K562 (cell line): ENCODE measurements at regions not wholly inside any gene's neighbourhood (a gene's known extent, or its start where the extent isn't known, plus 50 kb on each side); places are given as distances from the start of the nearest gene placed in this dataset.

Source experiments
- ATAC-seq: fragments of 200-7000 bp; cut with Tn5 transposase; 3 replicates; pipeline ENCODE4 v1.9.1; 2020; ENCODE audit warnings: moderate library complexity
- BruUV-seq: library from RNA; stranded (reverse); fragments of 400-500 nt; replicated peaks from 2 replicates; lab custom pipeline; 2021; lab: Mats Ljungman, UMichigan
- CTCF ChIA-PET: fragments of 300-600 bp; formaldehyde crosslinking; extraction: SDS; loops from one replicate; lab custom pipeline; 2021; ENCODE audit warnings: low intra/inter-chr PET ratio; lab: Yijun Ruan, JAX
- POLR2A ChIA-PET: fragments of 300-600, 350-650 bp; sonication (Branson Sonifier 250); formaldehyde crosslinking; extraction: SDS; loops from one replicate; lab custom pipeline; 2021; ENCODE audit warnings: antibody characterized with exemption, inconsistent platforms; lab: Yijun Ruan, JAX
- DNase-seq, 4 experiments: peaks; one replicate each; pipeline versions ENCODE4 v3.0.0 to v3.0.0-alpha.2; 2011 to 2018; ENCODE audit warnings: low spot score in 3 of 4, mixed read lengths in 3 of 4; ENCODE audit errors: extremely low read depth in 1 of 4
- FAIRE-seq: peaks from 2 replicates; lab custom pipeline; 2011; peaks lifted over from hg19 to GRCh38; lab: Jason Lieb, UNC
- H2AFZ ChIP-seq: 2 replicates; pipeline ENCODE4 v1.6.0; 2011; ENCODE audit warnings: low read depth, low read length, control low read depth, inconsistent platforms
- H3K27ac ChIP-seq: fragments of 200-600 bp; 3 replicates; pipeline ENCODE4 v1.8.0; 2011; ENCODE audit warnings: low read depth, mild to moderate bottlenecking, control low read depth, inconsistent platforms, low read length, moderate library complexity, mixed read lengths; ENCODE audit errors: extremely low read depth
- H3K27me3 ChIP-seq, 2 experiments: fragments of 300-600 bp in 1 of 2; 2 replicates in 1 of 2; 3 replicates in 1 of 2; pipeline versions ENCODE4 v1.6.0 to v1.8.0; 2011; ENCODE audit warnings: inconsistent platforms in 2 of 2, low read length in 2 of 2, mild to moderate bottlenecking in 1 of 2, mixed read lengths in 1 of 2, moderate library complexity in 1 of 2; ENCODE audit not compliant: control insufficient read depth in 2 of 2, insufficient read depth in 2 of 2
- H3K36me3 ChIP-seq: fragments of 300-600 bp; 3 replicates; pipeline ENCODE4 v1.8.0; 2011; ENCODE audit warnings: mild to moderate bottlenecking, low read length, inconsistent platforms; ENCODE audit not compliant: control insufficient read depth, insufficient read depth
- H3K4me1 ChIP-seq, 2 experiments: fragments of 200-600 bp in 1 of 2; replicated peaks in 1 of 2; 2 replicates in 1 of 2; 3 replicates in 1 of 2; pipeline versions ENCODE4 v1.5.1 to v1.8.0; 2011; ENCODE audit warnings: inconsistent platforms in 2 of 2, low read length in 2 of 2, mild to moderate bottlenecking in 1 of 2, mixed read lengths in 1 of 2, moderate library complexity in 1 of 2; ENCODE audit not compliant: control insufficient read depth in 2 of 2, insufficient read depth in 2 of 2
- H3K4me2 ChIP-seq: 2 replicates; pipeline ENCODE4 v1.6.1; 2011; ENCODE audit warnings: low read length, control low read depth, inconsistent platforms, mixed read lengths; ENCODE audit not compliant: insufficient read depth
- H3K4me3 ChIP-seq: fragments of 200-600 bp; sonication (generic), shearing (Covaris generic); 2 replicates; pipeline ENCODE4 v1.5.1; 2016; ENCODE audit warnings: control low read depth, inconsistent platforms
- H3K79me2 ChIP-seq: fragments of 200-600 bp; 3 replicates; pipeline ENCODE4 v1.8.0; 2011; ENCODE audit warnings: low read length, inconsistent platforms; ENCODE audit not compliant: control insufficient read depth, insufficient read depth
- H3K9ac ChIP-seq, 2 experiments: 2 replicates each; pipeline versions ENCODE4 v1.6.0 to v1.6.1; 2011; ENCODE audit warnings: low read depth in 2 of 2, low read length in 2 of 2, control low read depth in 1 of 2, inconsistent platforms in 1 of 2, mild to moderate bottlenecking in 1 of 2, mixed read lengths in 1 of 2; ENCODE audit not compliant: insufficient read depth in 1 of 2
- H3K9me1 ChIP-seq: one replicate; pipeline ENCODE4 v1.6.0; 2011; ENCODE audit warnings: inconsistent platforms, mild to moderate bottlenecking, low read length, moderate library complexity; ENCODE audit not compliant: control insufficient read depth, insufficient read depth
- H3K9me3 ChIP-seq: replicated peaks from 2 replicates; pipeline ENCODE4 v1.5.1; 2011; ENCODE audit warnings: low read depth, low read length, inconsistent platforms; ENCODE audit not compliant: control insufficient read depth, insufficient read depth
- H4K20me1 ChIP-seq: replicated peaks from 2 replicates; pipeline ENCODE4 v1.6.1; 2011; ENCODE audit warnings: low read length, inconsistent platforms, mixed read lengths; ENCODE audit not compliant: control insufficient read depth, insufficient read depth
- C11orf30 ChIP-seq: fragments of 450-650 bp; IDR thresholded peaks from 2 replicates; pipeline ENCODE4 v1.6.1; 2016; ENCODE audit warnings: low read depth, mild to moderate bottlenecking
- COPS2 ChIP-seq: fragments of 450-650 bp; conservative IDR thresholded peaks from 2 replicates; pipeline ENCODE4 v1.6.1; 2016; ENCODE audit warnings: mild to moderate bottlenecking, moderate library complexity
- MYNN ChIP-seq, 2 experiments: sonication (generic); formaldehyde crosslinking in 1 of 2; IDR thresholded peaks; 2 replicates each; pipeline versions ENCODE4 v1.5.0 to v1.6.1; 2016 to 2020; ENCODE audit warnings: antibody characterized with exemption in 1 of 2, missing genetic modification reagents in 1 of 2
- NFIX ChIP-seq: fragments of 250-450 bp; sonication (Bioruptor Pico); IDR thresholded peaks from 2 replicates; pipeline ENCODE4 v1.4.0; 2020; ENCODE audit warnings: low read depth, mild to moderate bottlenecking, moderate library complexity
- PCBP1 ChIP-seq: fragments of 200-400 bp; formaldehyde crosslinking; IDR thresholded peaks from 2 replicates; pipeline ENCODE4 v1.6.1; 2018; ENCODE audit warnings: mild to moderate bottlenecking, low read depth, low read length; ENCODE audit not compliant: poor library complexity, severe bottlenecking
- RBM34 ChIP-seq: fragments of 200-400 bp; formaldehyde crosslinking; IDR thresholded peaks from 2 replicates; pipeline ENCODE4 v1.6.1; 2018; ENCODE audit warnings: low read length, borderline replicate concordance; ENCODE audit not compliant: insufficient read depth
- RFX1 ChIP-seq: fragments of 450-650 bp; IDR thresholded peaks from 2 replicates; pipeline ENCODE4 v1.6.1; 2016; ENCODE audit warnings: mild to moderate bottlenecking, moderate library complexity
- ZFP36 ChIP-seq: fragments of 150-350 bp; IDR thresholded peaks from 2 replicates; pipeline ENCODE4 v1.6.1; 2018; ENCODE audit warnings: low read length, low read depth; ENCODE audit not compliant: partially characterized antibody
- ZNF347 ChIP-seq: fragments of 450-650 bp; formaldehyde crosslinking; IDR thresholded peaks from 2 replicates; pipeline ENCODE4 v1.4.0; 2020; ENCODE audit warnings: low read depth, mild to moderate bottlenecking, moderate library complexity
- ZNF586 ChIP-seq: fragments of 450-650 bp; formaldehyde crosslinking; conservative IDR thresholded peaks from 2 replicates; pipeline ENCODE4 v1.4.0; 2020; ENCODE audit warnings: mild to moderate bottlenecking, moderate library complexity
- WGBS: fragments of 100-300 bp; shearing (Covaris generic); methylation state at CpG from one replicate; pipeline ENCODE4 v1.1.6; 2016; ENCODE audit warnings: low coverage, mixed read lengths; ENCODE audit not compliant: insufficient coverage; ENCODE audit errors: missing lambda C conversion rate; 5-methylcytosine and 5-hydroxymethylcytosine counted together
- in situ Hi-C: fragments of 300-500 bp; cut with MboI; formaldehyde crosslinking; loops from 4 replicates; pipeline ENCODE4 v1.15.0; 2018; ENCODE audit warnings: inconsistent platforms, mixed read lengths
- intact Hi-C: fragments of 100-400 bp; cut with micrococcal nuclease; formaldehyde crosslinking; loops from 2 replicates; pipeline ENCODE4 v1.14.2; 2022
- TF ChIP-seq, protein P1 (sequence below): IDR thresholded peaks from 3 replicates; pipeline ENCODE4 v1.6.1; 2011; ENCODE audit warnings: borderline replicate concordance, mild to moderate bottlenecking, moderate library complexity; ENCODE audit not compliant: insufficient read length; ENCODE audit errors: extremely low read depth

DNA sequence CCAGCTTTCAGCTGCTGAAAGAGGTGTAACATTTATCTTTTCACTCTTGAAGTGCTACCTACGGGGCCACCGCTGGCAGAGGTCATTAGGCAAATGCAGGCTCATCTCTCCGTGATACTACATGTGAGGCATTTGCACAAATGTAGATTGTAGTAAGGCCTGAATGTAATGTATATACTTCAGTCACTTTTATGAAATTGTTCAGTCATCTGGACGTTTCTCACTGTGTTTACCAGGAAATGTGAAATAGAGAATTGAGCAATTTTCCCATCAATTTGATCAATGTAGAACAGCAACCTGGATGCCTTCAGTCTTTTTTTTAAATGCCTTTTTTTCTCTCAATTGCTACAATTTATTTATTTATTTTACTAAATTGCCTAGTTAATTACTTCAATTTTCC, 368.3 kb upstream of the AZI2 start:
- no peak for FAIRE-seq
- Histone ChIP-seq H3K36me3 (no peaks in the 10 kb centered on the region), H4K20me1 (no peaks in the 10 kb centered on the region), H3K4me3 (no peak overlapping the region), H3K9me1 (no peaks in the 10 kb centered on the region), H3K27ac (no peak overlapping the region), H3K27me3 (no peaks in the 10 kb centered on the region), H3K9ac (no peak overlapping the region), H2AFZ (no peak overlapping the region), H3K9me3 (no peaks in the 10 kb centered on the region; the same call in none of the 2 replicates), H3K4me2 (no peak overlapping the region)
- no TSS peak for BruUV-seq
- intact Hi-C loops (no loop called here), in situ Hi-C loops (no loop called here)
- no peak for DNase-seq
- CTCF ChIA-PET, result no interaction called here
- POLR2A ChIA-PET, result no interaction called here
- TF ChIP-seq MYNN (IDR thresholded peaks at IDR 0.05) (no peak), MYNN (CRISPR knock-in tag; IDR thresholded peaks at IDR 0.05) (no peak), PCBP1 (no peak)
- TF ChIP-seq, all 486 proteins: peak for 0
- no peak for ATAC-seq
- H3K4me1 ChIP-seq, result no peaks in the 10 kb centered on the region
- no peaks in the 10 kb centered on the region for H3K79me2 ChIP-seq
- 0% methylated on average over 4 of the region's 4 CpGs for WGBS

DNA sequence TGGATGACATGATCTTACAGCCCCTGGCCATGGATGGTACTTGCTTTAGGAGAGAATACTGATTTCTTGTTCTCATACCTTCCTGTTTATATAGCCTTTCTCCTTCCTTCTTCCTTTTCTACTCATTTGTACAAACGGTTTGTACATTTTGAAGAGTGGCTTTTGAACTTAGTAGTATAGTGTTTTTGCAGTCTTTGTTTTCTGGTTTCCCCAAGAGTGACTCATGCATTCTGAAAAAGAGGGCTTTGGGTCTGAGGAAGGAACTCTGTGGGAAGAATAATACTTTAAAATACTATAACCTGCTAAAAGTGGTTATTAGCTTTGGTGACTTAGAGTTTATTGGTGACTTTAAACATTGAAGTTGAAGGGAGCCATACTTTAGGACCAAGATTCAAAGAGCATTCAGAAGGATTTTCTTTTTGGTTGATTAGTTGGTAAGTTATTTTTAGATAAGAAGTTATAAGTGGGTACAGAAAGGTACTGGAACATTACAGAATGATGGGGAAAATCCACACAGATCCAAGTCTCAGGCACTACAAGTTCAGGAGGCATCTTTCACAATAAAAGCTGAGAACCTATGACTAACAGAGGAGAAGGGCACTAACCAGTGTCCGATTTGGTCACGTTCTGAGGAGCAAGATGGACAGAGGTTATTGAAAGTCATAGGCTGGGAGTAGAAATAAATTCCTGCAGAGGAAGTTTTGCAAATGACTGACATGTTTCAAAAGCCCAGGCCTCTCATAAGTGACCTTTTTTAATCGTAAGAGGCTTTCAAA, 369.6 kb upstream of the AZI2 start:
- WGBS, result 0% methylated on average over 4 of the region's 4 CpGs
- CTCF ChIA-PET, result no interaction called here
- POLR2A ChIA-PET, result no interaction called here
- Histone ChIP-seq H3K79me2 (no peaks in the 10 kb centered on the region), H3K27ac (no peak overlapping the region), H3K9me1 (no peaks in the 10 kb centered on the region), H3K4me2 (no peak overlapping the region), H3K36me3 (no peaks in the 10 kb centered on the region), H3K4me3 (no peak overlapping the region), H4K20me1 (no peaks in the 10 kb centered on the region), H3K4me1 (no peaks in the 10 kb centered on the region), H3K27me3 (no peaks in the 10 kb centered on the region), H3K9me3 (no peaks in the 10 kb centered on the region; the same call in none of the 2 replicates), H3K9ac (no peak overlapping the region), H2AFZ (no peak overlapping the region)
- TF ChIP-seq C11orf30 (no peak), MYNN (IDR thresholded peaks at IDR 0.05) (no peak), MYNN (CRISPR knock-in tag; IDR thresholded peaks at IDR 0.05) (no peak), ZNF347 (CRISPR knock-in tag) (no peak), ZFP36 (no peak), NFIX (no peak), RFX1 (no peak), ZNF586 (CRISPR knock-in tag) (no peak), COPS2 (no peak), RBM34 (no peak)
- TF ChIP-seq, protein P1, sequence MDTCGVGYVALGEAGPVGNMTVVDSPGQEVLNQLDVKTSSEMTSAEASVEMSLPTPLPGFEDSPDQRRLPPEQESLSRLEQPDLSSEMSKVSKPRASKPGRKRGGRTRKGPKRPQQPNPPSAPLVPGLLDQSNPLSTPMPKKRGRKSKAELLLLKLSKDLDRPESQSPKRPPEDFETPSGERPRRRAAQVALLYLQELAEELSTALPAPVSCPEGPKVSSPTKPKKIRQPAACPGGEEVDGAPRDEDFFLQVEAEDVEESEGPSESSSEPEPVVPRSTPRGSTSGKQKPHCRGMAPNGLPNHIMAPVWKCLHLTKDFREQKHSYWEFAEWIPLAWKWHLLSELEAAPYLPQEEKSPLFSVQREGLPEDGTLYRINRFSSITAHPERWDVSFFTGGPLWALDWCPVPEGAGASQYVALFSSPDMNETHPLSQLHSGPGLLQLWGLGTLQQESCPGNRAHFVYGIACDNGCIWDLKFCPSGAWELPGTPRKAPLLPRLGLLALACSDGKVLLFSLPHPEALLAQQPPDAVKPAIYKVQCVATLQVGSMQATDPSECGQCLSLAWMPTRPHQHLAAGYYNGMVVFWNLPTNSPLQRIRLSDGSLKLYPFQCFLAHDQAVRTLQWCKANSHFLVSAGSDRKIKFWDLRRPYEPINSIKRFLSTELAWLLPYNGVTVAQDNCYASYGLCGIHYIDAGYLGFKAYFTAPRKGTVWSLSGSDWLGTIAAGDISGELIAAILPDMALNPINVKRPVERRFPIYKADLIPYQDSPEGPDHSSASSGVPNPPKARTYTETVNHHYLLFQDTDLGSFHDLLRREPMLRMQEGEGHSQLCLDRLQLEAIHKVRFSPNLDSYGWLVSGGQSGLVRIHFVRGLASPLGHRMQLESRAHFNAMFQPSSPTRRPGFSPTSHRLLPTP, result no peak
- in situ Hi-C loops, result no loop called here
- ATAC-seq (no peak), DNase-seq (no peak), FAIRE-seq (no peak)
- intact Hi-C loops, result no loop called here
- no TSS peak for BruUV-seq
